CD14-positive monocyte (primary cell): ENCODE measurements at regions not wholly inside any gene's neighbourhood (a gene's known extent, or its start where the extent isn't known, plus 50 kb on each side); places are given as distances from the start of the nearest gene placed in this dataset.

ENCODE experiments used
- DNase-seq, 3 donors: peaks; one replicate each; pipeline ENCODE4 v3.0.0-alpha.2; 2011 to 2022
- H2AFZ ChIP-seq: 2 replicates; pipeline ENCODE4 v1.6.0; 2012; ENCODE audit warnings: mild to moderate bottlenecking, low read depth, low read length, inconsistent platforms; ENCODE audit not compliant: insufficient read depth, poor library complexity, severe bottlenecking
- H3K27ac ChIP-seq, 2 donors: 1 replicate in 1 of 2; 2 replicates in 1 of 2; pipeline ENCODE4 v1.5.1; 2012 to 2013; ENCODE audit warnings: low read length in 2 of 2, control low read depth in 1 of 2, inconsistent platforms in 1 of 2, low read depth in 1 of 2, mild to moderate bottlenecking in 1 of 2
- H3K27me3 ChIP-seq, 2 donors: one replicate each; pipeline versions ENCODE4 v1.6.0 to v1.6.1; 2011 to 2013; ENCODE audit warnings: low read length in 2 of 2; ENCODE audit not compliant: control insufficient read depth in 2 of 2, insufficient read depth in 2 of 2
- H3K36me3 ChIP-seq, 2 donors: replicated peaks in 1 of 2; 1 replicate in 1 of 2; 2 replicates in 1 of 2; pipeline versions ENCODE4 v1.5.1 to v1.6.1; 2012 to 2013; ENCODE audit warnings: low read length in 2 of 2, control low read depth in 1 of 2, inconsistent platforms in 1 of 2, mild to moderate bottlenecking in 1 of 2; ENCODE audit not compliant: insufficient read depth in 2 of 2, control insufficient read depth in 1 of 2
- H3K4me1 ChIP-seq, 2 donors: 1 replicate in 1 of 2; 2 replicates in 1 of 2; pipeline versions ENCODE4 v1.5.1 to v1.6.1; 2012 to 2013; ENCODE audit warnings: low read length in 2 of 2, control low read depth in 1 of 2, inconsistent platforms in 1 of 2, mild to moderate bottlenecking in 1 of 2, moderate library complexity in 1 of 2; ENCODE audit not compliant: insufficient read depth in 2 of 2, control insufficient read depth in 1 of 2
- H3K4me2 ChIP-seq: replicated peaks from 2 replicates; pipeline ENCODE3; 2012; ENCODE audit warnings: low read length, moderate library complexity, mild to moderate bottlenecking; ENCODE audit not compliant: poor library complexity, severe bottlenecking; ENCODE audit errors: extremely low read depth
- H3K4me3 ChIP-seq, 3 experiments: fragments of 200-600 bp in 1 of 3; sonication (generic) in 1 of 3; replicated peaks in 1 of 3; 1 replicate in 2 of 3; 2 replicates in 1 of 3; pipeline ENCODE4 v1.5.1; 2011 to 2013; ENCODE audit warnings: low read length in 3 of 3, mild to moderate bottlenecking in 3 of 3, control low read depth in 2 of 3, low read depth in 2 of 3, inconsistent platforms in 1 of 3, moderate library complexity in 1 of 3
- H3K79me2 ChIP-seq: 2 replicates; pipeline ENCODE4 v1.6.0; 2012; ENCODE audit warnings: mild to moderate bottlenecking, control low read depth, inconsistent platforms, low read length, moderate library complexity; ENCODE audit not compliant: insufficient read depth
- H3K9ac ChIP-seq: 2 replicates; pipeline ENCODE4 v1.6.0; 2017; ENCODE audit warnings: low read length, mild to moderate bottlenecking; ENCODE audit not compliant: insufficient read depth, poor library complexity, severe bottlenecking
- H3K9me3 ChIP-seq, 2 donors: replicated peaks in 1 of 2; 1 replicate in 1 of 2; 2 replicates in 1 of 2; pipeline versions ENCODE4 v1.5.1 to v1.6.1; 2012 to 2013; ENCODE audit warnings: low read length in 2 of 2, control low read depth in 1 of 2; ENCODE audit not compliant: control insufficient read depth in 1 of 2, insufficient read depth in 1 of 2
- H4K20me1 ChIP-seq: 2 replicates; pipeline ENCODE4 v1.6.0; 2012; ENCODE audit warnings: mild to moderate bottlenecking, low read length, control low read depth, moderate library complexity; ENCODE audit not compliant: insufficient read depth
- H3K27ac Mint-ChIP-seq, 7 donors: one replicate each; pipeline ENCODE4 v1.8.0; 2020; ENCODE audit warnings: mild to moderate bottlenecking in 7 of 7, mixed read lengths in 7 of 7, moderate library complexity in 6 of 7, inconsistent platforms in 2 of 7
- H3K27me3 Mint-ChIP-seq, 3 donors: one replicate each; pipeline ENCODE4 v1.8.0; 2021 to 2022; ENCODE audit warnings: low read depth in 3 of 3, mild to moderate bottlenecking in 3 of 3, mixed read lengths in 3 of 3, moderate library complexity in 3 of 3, inconsistent platforms in 1 of 3
- H3K36me3 Mint-ChIP-seq, 2 donors: one replicate each; pipeline ENCODE4 v1.8.0; 2020; ENCODE audit warnings: mixed read lengths in 2 of 2, inconsistent platforms in 1 of 2, mild to moderate bottlenecking in 1 of 2
- H3K4me1 Mint-ChIP-seq: one replicate; pipeline ENCODE4 v1.8.0; 2020; ENCODE audit warnings: mild to moderate bottlenecking, mixed read lengths
- H3K4me3 Mint-ChIP-seq, 2 donors: one replicate each; pipeline ENCODE4 v1.8.0; 2020; ENCODE audit warnings: mild to moderate bottlenecking in 2 of 2, mixed read lengths in 2 of 2, moderate library complexity in 1 of 2
- H3K9me3 Mint-ChIP-seq, 7 donors: one replicate each; pipeline ENCODE4 v1.8.0; 2020 to 2022; ENCODE audit warnings: mixed read lengths in 7 of 7, mild to moderate bottlenecking in 6 of 7, moderate library complexity in 6 of 7, inconsistent platforms in 2 of 7
- WGBS: methylation state at CpG from one replicate; pipeline ENCODE4 v1.1.5; 2013; ENCODE audit warnings: missing lambda C conversion rate; ENCODE audit not compliant: insufficient coverage; 5-methylcytosine and 5-hydroxymethylcytosine counted together
- intact Hi-C, 2 donors: fragments of 100-400 bp; cut with micrococcal nuclease; formaldehyde crosslinking; loops; one replicate each; pipeline versions ENCODE4 v1.15.0 to v1.15.1; 2023
- TF ChIP-seq, protein P1 (sequence below): fragments of 200-600 bp; IDR thresholded peaks from one replicate; pipeline ENCODE4 v1.8.0; 2022; ENCODE audit warnings: antibody characterized with exemption, mild to moderate bottlenecking

DNA sequence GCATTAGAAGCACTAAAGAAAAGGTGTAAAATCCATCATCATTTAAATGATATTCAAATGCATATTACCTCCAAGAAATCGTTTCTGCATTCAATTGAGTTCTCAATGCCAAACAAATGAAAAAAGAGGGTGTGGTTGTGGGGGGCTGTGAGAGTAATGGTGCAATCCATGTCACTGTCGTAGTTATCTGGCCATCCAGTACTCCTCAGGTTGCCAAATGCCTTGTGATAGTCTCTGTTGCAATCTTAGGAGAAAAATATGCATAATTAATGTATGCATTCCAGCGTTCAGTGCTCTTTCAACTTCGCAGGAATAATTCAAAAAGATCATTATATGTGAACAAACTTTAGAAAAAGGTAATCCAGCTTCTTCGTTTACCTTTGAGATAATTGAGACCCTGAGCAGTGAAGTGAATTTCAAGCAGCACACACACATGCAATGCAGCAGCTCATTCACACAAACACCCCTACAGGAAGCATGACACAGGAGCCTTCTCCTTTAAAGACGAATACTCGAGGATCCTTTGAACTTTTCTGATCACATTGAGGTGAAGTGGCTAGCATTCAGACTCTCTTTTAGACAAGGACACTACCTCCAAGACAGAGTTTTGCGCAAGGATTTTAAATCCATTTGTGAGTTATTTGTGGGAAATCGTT is 73.4 kb downstream of the OR13A1 start:
- H4K20me1 ChIP-seq, result no peaks in the 10 kb centered on the region
- no peak overlapping the region for H2AFZ ChIP-seq
- Mint-ChIP-seq H3K27me3 (peaks cover 0 to 3% (median 0%) of the 10 kb centered on the region in 3 donors), H3K9me3 (no peaks in the 10 kb centered on the region), H3K4me1 (peaks cover 29% of the 10 kb centered on the region), H3K36me3 (no peaks in the 10 kb centered on the region), H3K27ac (no peak overlapping the region), H3K4me3 (no peak overlapping the region)
- intact Hi-C loops, result loop anchor here in 1 of 2 donors (10.0 kb wide), 1 partner anchor 223 kb away; no protein-coding TSS in a partner anchor
- H3K4me2 ChIP-seq, result no peak overlapping the region
- 29% methylated on average over 2 of the region's 9 CpGs for WGBS
- DNase-seq, result no peak
- no peaks in the 10 kb centered on the region for H3K9me3 ChIP-seq
- H3K79me2 ChIP-seq, result no peaks in the 10 kb centered on the region
- no peak overlapping the region for H3K27ac ChIP-seq
- TF ChIP-seq, protein P1, sequence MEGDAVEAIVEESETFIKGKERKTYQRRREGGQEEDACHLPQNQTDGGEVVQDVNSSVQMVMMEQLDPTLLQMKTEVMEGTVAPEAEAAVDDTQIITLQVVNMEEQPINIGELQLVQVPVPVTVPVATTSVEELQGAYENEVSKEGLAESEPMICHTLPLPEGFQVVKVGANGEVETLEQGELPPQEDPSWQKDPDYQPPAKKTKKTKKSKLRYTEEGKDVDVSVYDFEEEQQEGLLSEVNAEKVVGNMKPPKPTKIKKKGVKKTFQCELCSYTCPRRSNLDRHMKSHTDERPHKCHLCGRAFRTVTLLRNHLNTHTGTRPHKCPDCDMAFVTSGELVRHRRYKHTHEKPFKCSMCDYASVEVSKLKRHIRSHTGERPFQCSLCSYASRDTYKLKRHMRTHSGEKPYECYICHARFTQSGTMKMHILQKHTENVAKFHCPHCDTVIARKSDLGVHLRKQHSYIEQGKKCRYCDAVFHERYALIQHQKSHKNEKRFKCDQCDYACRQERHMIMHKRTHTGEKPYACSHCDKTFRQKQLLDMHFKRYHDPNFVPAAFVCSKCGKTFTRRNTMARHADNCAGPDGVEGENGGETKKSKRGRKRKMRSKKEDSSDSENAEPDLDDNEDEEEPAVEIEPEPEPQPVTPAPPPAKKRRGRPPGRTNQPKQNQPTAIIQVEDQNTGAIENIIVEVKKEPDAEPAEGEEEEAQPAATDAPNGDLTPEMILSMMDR, result no peak
- H3K9ac ChIP-seq, result no peak overlapping the region
- H3K4me1 ChIP-seq, result peaks cover 10 to 16% of the 10 kb centered on the region in 2 donors
- H3K4me3 ChIP-seq, result no peak overlapping the region
- H3K36me3 ChIP-seq, result no peaks in the 10 kb centered on the region
- H3K27me3 ChIP-seq, result no peaks in the 10 kb centered on the region

DNA sequence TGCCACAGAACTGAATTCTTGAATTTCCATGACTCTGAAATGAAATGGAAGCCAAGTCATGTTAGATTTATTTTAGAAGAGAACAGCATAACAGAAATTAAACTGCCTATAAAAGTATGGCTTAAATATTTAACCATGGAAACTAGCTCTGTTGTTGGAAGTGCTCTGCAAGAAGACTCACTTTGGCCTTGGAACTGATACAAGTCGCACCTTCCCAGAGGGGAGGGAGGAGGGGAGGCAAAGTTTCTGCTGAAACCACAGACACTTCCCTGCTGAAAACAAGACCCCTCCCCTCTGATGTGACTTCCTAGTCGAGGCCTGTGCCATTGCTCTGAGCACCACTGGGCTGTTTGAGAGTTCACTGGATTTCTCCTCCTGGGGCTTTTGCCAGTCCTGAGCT is 72.1 kb downstream of the OR13A1 start:
- 67% methylated on average over 1 of the region's 2 CpGs for WGBS
- no peak overlapping the region for H3K4me2 ChIP-seq
- H3K4me1 ChIP-seq, result peaks cover 10 to 16% of the 10 kb centered on the region in 2 donors
- no peaks in the 10 kb centered on the region for H3K79me2 ChIP-seq
- Mint-ChIP-seq H3K36me3 (no peaks in the 10 kb centered on the region), H3K27ac (no peak overlapping the region), H3K4me1 (peaks cover 26% of the 10 kb centered on the region), H3K9me3 (no peaks in the 10 kb centered on the region), H3K27me3 (peaks cover 2 to 3% (median 3%) of the 10 kb centered on the region in 3 donors), H3K4me3 (no peak overlapping the region)
- no peak overlapping the region for H3K4me3 ChIP-seq
- H3K36me3 ChIP-seq, result no peaks in the 10 kb centered on the region
- no peak for DNase-seq
- H2AFZ ChIP-seq, result no peak overlapping the region
- TF ChIP-seq, protein P1, result no peak
- H3K27ac ChIP-seq, result no peak overlapping the region
- intact Hi-C loops, result loop anchor here in 1 of 2 donors (10.0 kb wide), 1 partner anchor 222 kb away; no protein-coding TSS in a partner anchor
- no peak overlapping the region for H3K9ac ChIP-seq
- H4K20me1 ChIP-seq, result no peaks in the 10 kb centered on the region
- H3K9me3 ChIP-seq, result no peaks in the 10 kb centered on the region
- H3K27me3 ChIP-seq, result no peaks in the 10 kb centered on the region
